Motor neuron (in vitro differentiated cells): ENCODE measurements at regions not wholly inside any gene's neighbourhood (a gene's known extent, or its start where the extent isn't known, plus 50 kb on each side); places are given as distances from the start of the nearest gene placed in this dataset.
"Not testable (repeated sequence)": the region's sequence is repeated elsewhere in the genome, so short reads cannot be mapped to it uniquely, and the experiment has no call there.

Source experiments
- ATAC-seq, 8 experiments: fragments of 200-7000 bp; cut with Tn5 transposase; replicated peaks in 6 of 8; 2 replicates each; pipeline ENCODE4 v1.8.0; 2021; ENCODE audit warnings: mild to moderate bottlenecking in 8 of 8, moderate library complexity in 8 of 8
- H3K27ac ChIP-seq, 2 donors: fragments of 250-450 bp; sonication (Bioruptor Pico); 2 replicates each; pipeline ENCODE4 v1.9.0; 2021; ENCODE audit warnings: antibody characterized with exemption in 2 of 2, mild to moderate bottlenecking in 2 of 2, moderate library complexity in 1 of 2
- H3K4me1 ChIP-seq, 2 donors: fragments of 250-450 bp; sonication (Bioruptor Pico); replicated peaks in 1 of 2; 2 replicates each; pipeline ENCODE4 v1.6.1; 2021; ENCODE audit warnings: antibody characterized with exemption in 2 of 2, mild to moderate bottlenecking in 2 of 2, moderate library complexity in 1 of 2
- H3K4me3 ChIP-seq, 5 donors: fragments of 250-450 bp; sonication (Bioruptor Pico); 2 replicates each; pipeline ENCODE4 v1.9.0; 2021; ENCODE audit warnings: antibody characterized with exemption in 5 of 5, mild to moderate bottlenecking in 5 of 5, moderate library complexity in 4 of 5
- WGBS, 10 experiments: fragments of 450-650 bp; shearing (Covaris generic); methylation state at CpG; one replicate each; pipeline ENCODE4 v1.0.0; 2022; 5-methylcytosine and 5-hydroxymethylcytosine counted together
- in situ Hi-C, 9 experiments: fragments of 400-800 bp; cut with MboI; loops; one replicate each; pipeline ENCODE4 v1.15.0; 2021; ENCODE audit warnings: low sequenced_read_pairs in 9 of 9, low pct_unique_long_range_greater_than_20kb in 2 of 9; ENCODE audit not compliant: unreplicated experiment in 9 of 9

- in situ Hi-C loops, result loop anchor here in 2 of 9 experiments (25.0 kb wide), 2 partner anchors 365 to 640 kb away; no protein-coding TSS in a partner anchor
Measured at GRCh38 chr6:134802426-134803058, 147.4 kb downstream of the ALDH8A1 start.

GRCh38 chr6:134797400-134798113 is 152.3 kb downstream of the ALDH8A1 start:
- peak in 1 of 8 experiments; percentile 42 for ATAC-seq
- WGBS, 10 experiments, result 20 to 100% (median 72%) methylated on average over 1 to 7 of the region's 7 CpGs
- Histone ChIP-seq H3K4me1 (peaks cover 0 to 5% of the 10 kb centered on the region in 2 donors), H3K4me3 (no peak overlapping the region), H3K27ac (no peak overlapping the region)
- in situ Hi-C loops, result no loop called here

More at GRCh38 chr6:134802426-134803058, 147.4 kb downstream of the ALDH8A1 start:
- WGBS, 10 experiments, result 58 to 100% (median 80%) methylated on average over 1 to 5 of the region's 5 CpGs; no CpG with 5 or more reads in 2 of the 10 experiments
- Histone ChIP-seq H3K4me1 (peaks cover 7 to 17% of the 10 kb centered on the region in 2 donors), H3K27ac (no peak overlapping the region), H3K4me3 (no peak overlapping the region)
- ATAC-seq, result no peak

GRCh38 chr6:134795691-134796090 is 154.2 kb downstream of the ALDH8A1 start:
- no peak overlapping the region for H3K27ac ChIP-seq
- WGBS, 10 experiments, result 0 to 100% (median 84%) methylated on average over 1 of the region's 1 CpG; no CpG with 5 or more reads in 4 of the 10 experiments
- peaks cover 0 to 5% of the 10 kb centered on the region in 2 donors for H3K4me1 ChIP-seq
- in situ Hi-C loops, result no loop called here
- ATAC-seq, result peak in 1 of 8 experiments; percentile 46
- H3K4me3 ChIP-seq, result no peak overlapping the region

GRCh38 chr6:134795001-134795400 is 154.9 kb downstream of the ALDH8A1 start:
- Histone ChIP-seq H3K4me3 (no peak overlapping the region), H3K27ac (no peak overlapping the region), H3K4me1 (no peaks in the 10 kb centered on the region)
- 81 to 100% (median 100%) methylated on average over 1 to 6 of the region's 7 CpGs; no CpG with 5 or more reads in 2 of the 10 experiments for WGBS, 10 experiments
- in situ Hi-C loops, result no loop called here
- ATAC-seq, result no peak

- H3K4me1 ChIP-seq, H3K4me3 ChIP-seq, in situ Hi-C loops, ATAC-seq, H3K27ac ChIP-seq: not testable (repeated sequence)
- WGBS, 10 experiments, result 67 to 100% (median 87%) methylated on average over 1 to 2 of the region's 2 CpGs; no CpG with 5 or more reads in 1 of the 10 experiments
Measured at GRCh38 chr6:134791243-134791843, 158.6 kb downstream of the ALDH8A1 start.

GRCh38 chr6:134787261-134787877 is 162.5 kb downstream of the ALDH8A1 start:
- 11 to 100% (median 41%) methylated on average over 1 to 6 of the region's 6 CpGs for WGBS, 10 experiments

GRCh38 chr6:134784336-134784735 is 165.6 kb downstream of the ALDH8A1 start:
- in situ Hi-C loops, result no loop called here
- Histone ChIP-seq H3K4me3 (no peak overlapping the region), H3K4me1 (no peaks in the 10 kb centered on the region), H3K27ac (no peak overlapping the region)
- 86 to 100% (median 100%) methylated on average over 1 to 2 of the region's 2 CpGs; no CpG with 5 or more reads in 1 of the 10 experiments for WGBS, 10 experiments
- ATAC-seq, result no peak

More at GRCh38 chr6:134787261-134787877, 162.5 kb downstream of the ALDH8A1 start:
- Histone ChIP-seq H3K27ac (no peak overlapping the region), H3K4me1 (no peaks in the 10 kb centered on the region), H3K4me3 (no peak overlapping the region)
- in situ Hi-C loops, result no loop called here
- peak in 6 of 8 experiments; percentile 42 to 99 (median 75) for ATAC-seq

GRCh38 chr6:134778431-134778830 is 171.5 kb downstream of the ALDH8A1 start:
- no peaks in the 10 kb centered on the region for H3K4me1 ChIP-seq
- no peak for ATAC-seq
- no peak overlapping the region for H3K4me3 ChIP-seq
- in situ Hi-C loops, result no loop called here
- H3K27ac ChIP-seq, result no peak overlapping the region
- WGBS, 10 experiments, result 60 to 94% (median 73%) methylated on average over 1 to 2 of the region's 2 CpGs; no CpG with 5 or more reads in 1 of the 10 experiments

GRCh38 chr6:134774201-134774638 is 175.7 kb downstream of the ALDH8A1 start:
- Histone ChIP-seq H3K4me1 (no peaks in the 10 kb centered on the region), H3K27ac (no peak overlapping the region), H3K4me3 (no peak overlapping the region)
- in situ Hi-C loops, result no loop called here
- ATAC-seq, result peak in 2 of 8 experiments; percentile 38 to 45
- 63 to 100% (median 83%) methylated on average over 1 of the region's 1 CpG; no CpG with 5 or more reads in 4 of the 10 experiments for WGBS, 10 experiments

GRCh38 chr6:134772671-134773360 is 177.1 kb downstream of the ALDH8A1 start:
- Histone ChIP-seq H3K4me1 (no peaks in the 10 kb centered on the region), H3K4me3 (no peak overlapping the region), H3K27ac (no peak overlapping the region)
- in situ Hi-C loops, result no loop called here
- ATAC-seq, result no peak
- WGBS, 10 experiments, result 80 to 100% (median 88%) methylated on average over 1 to 6 of the region's 6 CpGs; no CpG with 5 or more reads in 1 of the 10 experiments

- Histone ChIP-seq H3K4me1 (no peaks in the 10 kb centered on the region), H3K27ac (no peak overlapping the region), H3K4me3 (no peak overlapping the region)
- WGBS, 10 experiments, result 42 to 100% (median 82%) methylated on average over 1 to 2 of the region's 2 CpGs
- ATAC-seq, result no peak
- in situ Hi-C loops, result no loop called here
Measured at GRCh38 chr6:134768931-134769330, 181.0 kb downstream of the ALDH8A1 start.

GRCh38 chr6:134766497-134766896 is 183.4 kb downstream of the ALDH8A1 start:
- no peak overlapping the region for H3K27ac ChIP-seq
- H3K4me1 ChIP-seq, result peaks cover 0 to 3% of the 10 kb centered on the region in 2 donors
- WGBS, 10 experiments, result 0 to 80% (median 44%) methylated on average over 1 to 3 of the region's 3 CpGs; no CpG with 5 or more reads in 1 of the 10 experiments
- no peak for ATAC-seq
- in situ Hi-C loops, result no loop called here
- no peak overlapping the region for H3K4me3 ChIP-seq
